ENCODE measurements at regions not wholly inside any gene's neighbourhood (a gene's known extent, or its start where the extent isn't known, plus 50 kb on each side); places are given as distances from the start of the nearest gene placed in this dataset.

DNA sequence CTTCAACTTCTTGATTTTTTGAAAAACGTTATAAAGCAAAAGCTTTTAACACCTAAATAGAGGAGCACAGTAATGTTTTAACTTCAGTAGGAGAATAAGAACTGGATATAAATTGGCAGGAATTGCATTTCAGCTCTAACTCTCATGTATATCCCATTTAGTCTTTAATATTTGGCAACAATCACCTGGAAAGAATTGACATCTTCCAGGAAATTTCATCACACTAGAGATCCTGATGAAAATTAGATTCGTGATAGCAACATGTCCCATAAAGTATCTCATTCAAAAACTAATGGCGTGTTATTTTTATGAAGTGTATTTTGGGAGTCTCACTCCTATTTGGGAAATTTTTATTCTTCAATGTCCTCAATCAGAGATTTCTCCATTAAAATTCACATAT, 131.1 kb upstream of the DNAJC10 start:
- CTCF ChIA-PET = no interaction called here
- TF ChIP-seq TCF7L2 (IDR thresholded peaks at IDR 0.05; ENCODE audit: low read depth, low read length) = no peak
- TF ChIP-seq CTCF (IDR thresholded peaks at IDR 0.05) = no peak
- no peak for TF ChIP-seq SIN3A (IDR thresholded peaks at IDR 0.05; ENCODE audit: borderline replicate concordance, insufficient read depth, low read depth, low read length)
- TF ChIP-seq POLR2AphosphoS5 (IDR thresholded peaks at IDR 0.05; ENCODE audit: low read depth, low read length) = no peak
- TF ChIP-seq, protein P1, sequence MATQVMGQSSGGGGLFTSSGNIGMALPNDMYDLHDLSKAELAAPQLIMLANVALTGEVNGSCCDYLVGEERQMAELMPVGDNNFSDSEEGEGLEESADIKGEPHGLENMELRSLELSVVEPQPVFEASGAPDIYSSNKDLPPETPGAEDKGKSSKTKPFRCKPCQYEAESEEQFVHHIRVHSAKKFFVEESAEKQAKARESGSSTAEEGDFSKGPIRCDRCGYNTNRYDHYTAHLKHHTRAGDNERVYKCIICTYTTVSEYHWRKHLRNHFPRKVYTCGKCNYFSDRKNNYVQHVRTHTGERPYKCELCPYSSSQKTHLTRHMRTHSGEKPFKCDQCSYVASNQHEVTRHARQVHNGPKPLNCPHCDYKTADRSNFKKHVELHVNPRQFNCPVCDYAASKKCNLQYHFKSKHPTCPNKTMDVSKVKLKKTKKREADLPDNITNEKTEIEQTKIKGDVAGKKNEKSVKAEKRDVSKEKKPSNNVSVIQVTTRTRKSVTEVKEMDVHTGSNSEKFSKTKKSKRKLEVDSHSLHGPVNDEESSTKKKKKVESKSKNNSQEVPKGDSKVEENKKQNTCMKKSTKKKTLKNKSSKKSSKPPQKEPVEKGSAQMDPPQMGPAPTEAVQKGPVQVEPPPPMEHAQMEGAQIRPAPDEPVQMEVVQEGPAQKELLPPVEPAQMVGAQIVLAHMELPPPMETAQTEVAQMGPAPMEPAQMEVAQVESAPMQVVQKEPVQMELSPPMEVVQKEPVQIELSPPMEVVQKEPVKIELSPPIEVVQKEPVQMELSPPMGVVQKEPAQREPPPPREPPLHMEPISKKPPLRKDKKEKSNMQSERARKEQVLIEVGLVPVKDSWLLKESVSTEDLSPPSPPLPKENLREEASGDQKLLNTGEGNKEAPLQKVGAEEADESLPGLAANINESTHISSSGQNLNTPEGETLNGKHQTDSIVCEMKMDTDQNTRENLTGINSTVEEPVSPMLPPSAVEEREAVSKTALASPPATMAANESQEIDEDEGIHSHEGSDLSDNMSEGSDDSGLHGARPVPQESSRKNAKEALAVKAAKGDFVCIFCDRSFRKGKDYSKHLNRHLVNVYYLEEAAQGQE (IDR thresholded peaks at IDR 0.05; ENCODE audit: insufficient read depth in 1 of 2, low read depth in 2 of 2, low read length in 1 of 2) = no peak
- Histone ChIP-seq H3K27me3 (ENCODE audit: control insufficient read depth, insufficient read depth, low read length) (no peaks in the 10 kb centered on the region), H3K4me1 (ENCODE audit: control insufficient read depth, insufficient read depth, low read length) (no peaks in the 10 kb centered on the region), H3K9me3 (ENCODE audit: control insufficient read depth, insufficient read depth, low read depth, low read length) (no peaks in the 10 kb centered on the region), H3K36me3 (ENCODE audit: control insufficient read depth, insufficient read depth, low read length) (no peaks in the 10 kb centered on the region), H3K4me3 (ENCODE audit: low read depth in 2 of 2, low read length in 2 of 2) (no peak overlapping the region), H3K27ac (ENCODE audit: low read length) (no peak overlapping the region)
- intact Hi-C loops (cut with micrococcal nuclease; ENCODE audit: unreplicated experiment) (no loop called here), in situ Hi-C loops (cut with HindIII; ENCODE audit: low pct_unique_long_range_greater_than_20kb, low sequenced_read_pairs) (no loop called here)
- BruUV-seq (replicated peaks) = no TSS peak
- DNase-seq (ENCODE audit: low read depth, low spot score) (no peak), ATAC-seq (no peak)
- POLR2A ChIA-PET = no interaction called here

DNA sequence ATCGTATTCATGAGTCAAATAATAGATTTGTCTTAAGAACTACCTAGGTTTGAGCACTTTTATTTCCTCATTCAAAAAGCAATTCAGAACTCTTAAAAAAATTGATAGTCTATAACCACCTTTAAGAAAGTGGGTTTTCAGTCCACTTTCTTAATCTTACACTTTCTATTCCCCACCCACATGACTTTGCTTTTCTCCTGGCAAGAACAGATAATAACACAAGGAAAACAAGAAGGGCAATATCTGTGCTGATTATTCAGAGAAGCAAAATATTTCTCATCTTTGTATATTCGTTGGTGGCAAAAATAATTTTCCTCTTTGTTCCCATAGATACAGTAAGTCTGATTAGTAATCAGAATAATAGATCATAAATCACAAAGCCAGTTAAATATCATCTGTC, 130.6 kb upstream of the DNAJC10 start:
- POLR2A ChIA-PET = no interaction called here
- H3K27me3 ChIP-seq (ENCODE audit: control insufficient read depth, insufficient read depth, low read length) = no peaks in the 10 kb centered on the region
- no peak overlapping the region for H3K27ac ChIP-seq (ENCODE audit: low read length)
- ATAC-seq = no peak
- no peak for TF ChIP-seq POLR2AphosphoS5 (IDR thresholded peaks at IDR 0.05; ENCODE audit: low read depth, low read length)
- TF ChIP-seq CTCF (IDR thresholded peaks at IDR 0.05) = no peak
- TF ChIP-seq, protein P1 (IDR thresholded peaks at IDR 0.05; ENCODE audit: insufficient read depth in 1 of 2, low read depth in 2 of 2, low read length in 1 of 2) = no peak
- TF ChIP-seq TCF7L2 (IDR thresholded peaks at IDR 0.05; ENCODE audit: low read depth, low read length) = no peak
- no peak for TF ChIP-seq SIN3A (IDR thresholded peaks at IDR 0.05; ENCODE audit: borderline replicate concordance, insufficient read depth, low read depth, low read length)
- H3K9me3 ChIP-seq (ENCODE audit: control insufficient read depth, insufficient read depth, low read depth, low read length) = no peaks in the 10 kb centered on the region
- H3K4me1 ChIP-seq (ENCODE audit: control insufficient read depth, insufficient read depth, low read length) = no peaks in the 10 kb centered on the region
- no peak for DNase-seq (ENCODE audit: low read depth, low spot score)
- no TSS peak for BruUV-seq (replicated peaks)
- CTCF ChIA-PET = no interaction called here
- no peak overlapping the region for H3K4me3 ChIP-seq (ENCODE audit: low read depth in 2 of 2, low read length in 2 of 2)
- H3K36me3 ChIP-seq (ENCODE audit: control insufficient read depth, insufficient read depth, low read length) = no peaks in the 10 kb centered on the region
- intact Hi-C loops (cut with micrococcal nuclease; ENCODE audit: unreplicated experiment) = no loop called here
- in situ Hi-C loops (cut with HindIII; ENCODE audit: low pct_unique_long_range_greater_than_20kb, low sequenced_read_pairs) = no loop called here

Data from Panc1 (cell line).